ENCODE measurements at regions not wholly inside any gene's neighbourhood (a gene's known extent, or its start where the extent isn't known, plus 50 kb on each side); places are given as distances from the start of the nearest gene placed in this dataset.

DNA sequence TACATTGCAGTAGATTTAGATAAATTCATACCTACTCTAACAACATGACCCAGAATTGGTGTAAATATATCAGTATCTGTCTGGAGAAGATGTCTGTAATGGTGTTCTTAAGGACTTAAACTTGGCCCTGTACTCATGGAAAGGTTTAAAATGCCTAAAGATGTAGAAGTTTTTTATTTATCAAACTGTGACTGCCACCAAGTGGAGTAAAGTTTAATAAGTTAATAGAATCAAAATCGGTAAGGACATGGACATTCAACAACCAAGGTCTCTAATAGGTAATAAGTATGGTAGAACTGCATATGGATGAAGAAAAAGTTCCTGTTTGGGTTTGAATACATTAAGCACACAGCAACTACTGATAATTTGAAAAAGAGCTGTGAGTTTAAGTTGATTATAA lies 474.0 kb upstream of the NDST3 start:
- TF ChIP-seq, protein P1, sequence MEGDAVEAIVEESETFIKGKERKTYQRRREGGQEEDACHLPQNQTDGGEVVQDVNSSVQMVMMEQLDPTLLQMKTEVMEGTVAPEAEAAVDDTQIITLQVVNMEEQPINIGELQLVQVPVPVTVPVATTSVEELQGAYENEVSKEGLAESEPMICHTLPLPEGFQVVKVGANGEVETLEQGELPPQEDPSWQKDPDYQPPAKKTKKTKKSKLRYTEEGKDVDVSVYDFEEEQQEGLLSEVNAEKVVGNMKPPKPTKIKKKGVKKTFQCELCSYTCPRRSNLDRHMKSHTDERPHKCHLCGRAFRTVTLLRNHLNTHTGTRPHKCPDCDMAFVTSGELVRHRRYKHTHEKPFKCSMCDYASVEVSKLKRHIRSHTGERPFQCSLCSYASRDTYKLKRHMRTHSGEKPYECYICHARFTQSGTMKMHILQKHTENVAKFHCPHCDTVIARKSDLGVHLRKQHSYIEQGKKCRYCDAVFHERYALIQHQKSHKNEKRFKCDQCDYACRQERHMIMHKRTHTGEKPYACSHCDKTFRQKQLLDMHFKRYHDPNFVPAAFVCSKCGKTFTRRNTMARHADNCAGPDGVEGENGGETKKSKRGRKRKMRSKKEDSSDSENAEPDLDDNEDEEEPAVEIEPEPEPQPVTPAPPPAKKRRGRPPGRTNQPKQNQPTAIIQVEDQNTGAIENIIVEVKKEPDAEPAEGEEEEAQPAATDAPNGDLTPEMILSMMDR (IDR thresholded peaks at IDR 0.05), result no peak
- no peak for TF ChIP-seq POLR2A (IDR thresholded peaks at IDR 0.05)
